Activated CD4-positive, alpha-beta T cell treated with anti-CD3 and anti-CD28 coated beads for 24 hours (primary cell): ENCODE measurements at regions not wholly inside any gene's neighbourhood (a gene's known extent, or its start where the extent isn't known, plus 50 kb on each side); places are given as distances from the start of the nearest gene placed in this dataset.
"Not testable (repeated sequence)": the region's sequence is repeated elsewhere in the genome, so short reads cannot be mapped to it uniquely, and the experiment has no call there.

ENCODE experiments used
- DNase-seq, 2 donors: peaks; one replicate each; pipeline ENCODE4 v3.0.0-alpha.2; 2020; ENCODE audit warnings: low read depth in 2 of 2

DNA sequence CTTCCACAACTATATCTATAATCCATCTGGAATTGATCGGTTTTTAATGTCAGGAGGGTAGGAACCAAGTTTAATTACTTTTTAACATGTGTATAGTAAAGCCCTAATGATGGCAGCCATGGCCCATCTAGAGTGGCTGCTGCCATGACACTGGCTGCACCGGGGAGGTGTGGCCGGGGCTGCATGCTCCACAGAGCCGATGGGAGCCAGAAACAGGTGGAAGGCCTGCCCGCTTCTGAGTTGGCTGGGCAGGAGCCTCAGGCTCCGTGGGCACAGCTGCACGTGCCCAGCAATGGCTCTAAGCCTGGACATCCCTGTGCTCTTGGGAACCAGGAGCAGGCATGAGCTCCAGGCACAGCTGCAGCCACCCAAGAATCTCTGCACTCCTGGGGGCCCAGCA, 73.0 kb downstream of the GBP6 start:
- DNase-seq, result no peak

- DNase-seq, result not testable (repeated sequence)
Observed at GRCh38 chr1:89438301-89438700, 74.4 kb downstream of the GBP6 start.

- no peak for DNase-seq
Observed at GRCh38 chr1:89440911-89441310, 77.1 kb downstream of the GBP6 start.

DNA sequence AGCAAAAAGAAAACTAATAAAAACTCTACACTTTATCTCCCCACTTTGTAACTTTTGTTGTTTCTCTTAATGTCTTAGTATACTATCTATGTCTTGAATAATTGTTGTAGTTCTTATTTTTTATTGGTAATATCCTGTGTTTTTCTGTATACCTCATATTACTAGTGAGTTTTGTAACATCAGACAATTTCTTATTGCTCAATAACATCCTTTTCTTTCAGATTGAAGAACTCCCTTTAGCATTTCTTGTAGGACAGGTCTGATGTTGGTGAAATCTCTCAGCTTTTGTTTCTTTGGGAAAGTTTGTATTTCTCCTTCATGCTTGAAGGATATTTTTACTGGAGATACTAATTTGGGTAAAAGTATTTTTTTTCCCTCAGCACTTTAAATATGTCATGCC, 79.8 kb upstream of the LRRC8B start:
- DNase-seq, result no peak

- no peak for DNase-seq
Observed at GRCh38 chr1:89451011-89451410, 73.6 kb upstream of the LRRC8B start.

DNA sequence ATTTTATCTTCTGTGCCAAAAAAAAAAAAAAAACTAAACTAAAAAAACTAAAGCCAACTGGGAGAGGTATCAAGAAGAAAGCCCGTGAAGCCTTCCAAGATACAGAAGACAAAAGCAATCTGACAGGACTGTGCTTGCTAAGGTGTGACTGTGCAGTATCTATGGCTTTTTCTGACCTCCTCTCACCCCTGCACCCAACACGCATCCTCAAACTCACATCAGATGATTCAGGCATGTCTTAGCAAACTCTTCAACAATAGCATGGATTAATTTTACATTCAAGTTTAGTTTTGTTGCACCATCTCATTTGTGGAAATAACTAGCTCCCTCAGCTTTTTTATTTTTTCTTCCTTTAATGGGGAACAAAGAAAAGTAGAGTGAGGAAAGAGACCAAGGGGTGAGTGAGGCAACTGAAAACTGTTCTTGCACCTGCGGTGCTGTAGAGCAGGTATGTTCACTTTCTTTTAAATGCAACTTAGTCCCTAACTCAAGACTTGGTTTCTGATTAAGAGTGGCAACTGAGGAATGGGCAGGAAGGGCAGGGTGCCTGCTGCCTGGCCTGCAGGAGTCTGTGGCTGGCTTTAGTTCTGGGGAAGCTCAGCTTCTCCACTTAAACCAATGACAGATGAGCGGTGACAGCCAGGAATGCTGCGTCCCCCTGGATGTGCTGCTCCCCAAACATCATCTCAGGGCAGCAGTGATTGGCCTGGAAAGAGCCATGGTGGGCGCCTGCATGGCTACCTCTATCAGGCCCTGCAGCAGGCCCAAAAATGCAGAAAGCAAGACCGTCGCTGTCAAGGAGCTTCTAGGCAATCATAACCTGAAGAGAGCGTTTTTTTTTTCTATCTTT, 71.3 kb upstream of the LRRC8B start:
- no peak for DNase-seq

DNA sequence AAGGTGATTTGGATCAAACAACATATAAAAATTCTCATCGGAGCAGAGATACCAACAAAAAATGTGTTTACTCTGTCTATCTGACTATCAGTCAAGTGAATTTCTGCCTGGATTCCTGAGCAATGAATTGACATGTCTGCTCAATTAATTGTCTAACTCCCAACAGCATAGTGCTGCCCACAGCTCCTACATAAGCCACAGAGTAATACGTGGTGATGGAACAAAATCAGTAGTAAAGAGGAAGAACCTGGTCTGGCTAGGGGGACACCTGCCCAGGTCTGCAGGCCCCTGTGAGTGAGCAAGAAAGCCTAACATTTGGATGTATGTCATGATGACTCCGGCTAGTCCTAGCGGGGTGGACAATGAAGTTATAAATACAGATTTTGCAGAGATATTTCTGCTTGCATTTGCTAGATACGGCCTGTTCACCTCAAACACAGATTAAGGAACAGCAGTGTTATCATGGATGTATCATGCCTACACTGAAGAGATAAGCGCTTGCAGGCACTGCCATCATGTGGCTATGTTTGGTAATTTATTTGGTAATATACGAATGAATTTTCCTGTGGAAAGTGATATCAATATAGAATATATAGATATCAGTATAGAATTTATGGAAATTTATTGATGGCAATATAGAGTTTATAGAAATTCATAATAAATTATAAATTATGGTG, 69.6 kb upstream of the LRRC8B start:
- DNase-seq, result peak; percentile 33 to 35

- DNase-seq, result no peak
Observed at GRCh38 chr1:89457046-89457445, 67.6 kb upstream of the LRRC8B start.

GRCh38 chr1:89459081-89459480, 65.5 kb upstream of the LRRC8B start:
- no peak for DNase-seq

DNA sequence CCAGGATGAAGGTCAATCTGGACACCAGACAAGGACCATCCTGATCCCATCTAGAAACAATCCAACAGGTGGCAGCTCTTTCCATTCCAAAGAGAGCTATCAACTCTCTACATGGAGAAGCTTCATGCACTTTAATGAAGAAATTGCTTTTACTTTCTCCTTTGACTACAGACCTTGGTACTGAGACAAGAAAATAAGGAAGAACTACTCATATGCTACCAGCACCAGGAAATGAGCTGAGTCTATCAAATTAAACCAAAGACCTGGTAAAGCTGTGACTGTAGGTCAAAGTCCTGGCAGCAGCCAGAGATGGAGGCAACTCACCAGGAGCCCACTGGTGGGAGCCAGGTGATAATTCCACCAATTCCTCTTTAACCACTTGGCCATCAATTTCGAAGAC, 64.3 kb upstream of the LRRC8B start:
- DNase-seq, result no peak

GRCh38 chr1:89462250-89462649, 62.4 kb upstream of the LRRC8B start:
- DNase-seq, result no peak

- no peak for DNase-seq
Observed at GRCh38 chr1:89464008-89464407, 60.6 kb upstream of the LRRC8B start.

DNA sequence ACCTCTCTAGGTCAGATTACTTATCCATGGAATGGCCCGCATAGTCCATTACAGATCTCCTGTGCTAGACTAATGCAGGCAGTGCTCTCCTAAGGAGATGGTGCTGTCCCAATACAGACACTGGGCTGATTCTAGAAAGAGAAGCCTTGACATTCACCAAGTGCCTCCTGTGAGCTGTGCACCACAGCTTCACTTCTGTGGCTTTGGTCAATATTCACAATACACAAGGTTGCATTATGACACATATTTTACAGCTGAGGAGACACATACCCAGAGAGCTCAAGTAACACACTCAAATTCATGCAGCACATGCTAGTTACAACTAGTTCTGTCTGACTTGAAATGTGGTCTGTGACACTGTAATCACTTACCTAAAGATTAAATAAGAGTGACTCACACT, 59.4 kb upstream of the LRRC8B start:
- no peak for DNase-seq

- no peak for DNase-seq
Observed at GRCh38 chr1:89466307-89466930, 58.2 kb upstream of the LRRC8B start.

GRCh38 chr1:89472253-89472652, 52.4 kb upstream of the LRRC8B start:
- no peak for DNase-seq

GRCh38 chr1:89472886-89473417, 51.7 kb upstream of the LRRC8B start:
- no peak for DNase-seq
